Mesenchymal stem cell (in vitro differentiated cells and primary cell): ENCODE measurements at regions not wholly inside any gene's neighbourhood (a gene's known extent, or its start where the extent isn't known, plus 50 kb on each side); places are given as distances from the start of the nearest gene placed in this dataset.
A peak's percentile ranks its signal among the peaks of the same experiment; 100 is the strongest.

Experiments
- DNase-seq: peaks from one replicate; pipeline ENCODE4 v3.0.0-alpha.2; 2013
- H2AFZ ChIP-seq: one replicate; pipeline ENCODE4 v1.6.1; 2013; ENCODE audit warnings: low read depth, mild to moderate bottlenecking, control low read depth, inconsistent platforms, low read length, moderate library complexity
- H2AK5ac ChIP-seq: 2 replicates; pipeline ENCODE4 v1.6.1; 2013; ENCODE audit warnings: low read length, moderate library complexity, mild to moderate bottlenecking, inconsistent platforms; ENCODE audit not compliant: severe bottlenecking
- H2BK120ac ChIP-seq: one replicate; pipeline ENCODE4 v1.6.1; 2013; ENCODE audit warnings: low read depth, mild to moderate bottlenecking, inconsistent platforms, low read length, moderate library complexity
- H2BK12ac ChIP-seq, 2 experiments: one replicate each; pipeline ENCODE4 v1.6.1; 2013; ENCODE audit warnings: inconsistent platforms in 2 of 2, low read length in 2 of 2, mild to moderate bottlenecking in 2 of 2, moderate library complexity in 2 of 2, control low read depth in 1 of 2
- H2BK15ac ChIP-seq: one replicate; pipeline ENCODE4 v1.6.1; 2013; ENCODE audit warnings: mild to moderate bottlenecking, low read depth, inconsistent platforms; ENCODE audit not compliant: poor library complexity, severe bottlenecking
- H2BK5ac ChIP-seq: 2 replicates; pipeline ENCODE4 v1.6.1; 2013; ENCODE audit warnings: low read depth, mild to moderate bottlenecking, low read length, control low read depth, inconsistent platforms; ENCODE audit not compliant: poor library complexity, severe bottlenecking
- H3K14ac ChIP-seq, 2 experiments: one replicate each; pipeline ENCODE4 v1.6.1; 2013; ENCODE audit warnings: inconsistent platforms in 2 of 2, low read length in 2 of 2, control low read depth in 1 of 2, mild to moderate bottlenecking in 1 of 2, moderate library complexity in 1 of 2
- H3K18ac ChIP-seq, 2 experiments: one replicate each; pipeline ENCODE4 v1.6.1; 2013; ENCODE audit warnings: inconsistent platforms in 2 of 2, low read length in 2 of 2, control low read depth in 1 of 2, low read depth in 1 of 2, mild to moderate bottlenecking in 1 of 2
- H3K23ac ChIP-seq, 2 experiments: one replicate each; pipeline ENCODE4 v1.6.1; 2013; ENCODE audit warnings: inconsistent platforms in 2 of 2, low read length in 2 of 2, mild to moderate bottlenecking in 2 of 2, moderate library complexity in 2 of 2, control low read depth in 1 of 2
- H3K27ac ChIP-seq: 2 replicates; pipeline ENCODE4 v1.5.1; 2013; ENCODE audit warnings: mild to moderate bottlenecking, moderate library complexity, low read length, control low read depth, inconsistent platforms; ENCODE audit not compliant: poor library complexity, severe bottlenecking
- H3K27me3 ChIP-seq, 2 experiments: 2 replicates each; pipeline versions ENCODE4 v1.6.1 to v1.7.0; 2013; ENCODE audit warnings: low read length in 2 of 2, mild to moderate bottlenecking in 2 of 2, moderate library complexity in 2 of 2, control low read depth in 1 of 2, inconsistent platforms in 1 of 2; ENCODE audit not compliant: control insufficient read depth in 1 of 2, insufficient read depth in 1 of 2
- H3K36me3 ChIP-seq, 2 experiments: 2 replicates each; pipeline versions ENCODE4 v1.6.1 to v1.7.0; 2013; ENCODE audit warnings: low read length in 2 of 2, control low read depth in 1 of 2, inconsistent platforms in 1 of 2, low read depth in 1 of 2, mild to moderate bottlenecking in 1 of 2; ENCODE audit not compliant: insufficient read depth in 2 of 2, control insufficient read depth in 1 of 2
- H3K4ac ChIP-seq, 2 experiments: one replicate each; pipeline ENCODE4 v1.6.1; 2013; ENCODE audit warnings: inconsistent platforms in 2 of 2, low read length in 2 of 2, mild to moderate bottlenecking in 2 of 2, moderate library complexity in 2 of 2, control low read depth in 1 of 2, low read depth in 1 of 2
- H3K4me1 ChIP-seq: 2 replicates; pipeline ENCODE4 v1.6.1; 2013; ENCODE audit warnings: low read depth, low read length, control low read depth; ENCODE audit not compliant: control insufficient read depth, insufficient read depth
- H3K4me2 ChIP-seq: 2 replicates; pipeline ENCODE4 v1.6.1; 2013; ENCODE audit warnings: low read length, mild to moderate bottlenecking, inconsistent platforms; ENCODE audit not compliant: poor library complexity, severe bottlenecking
- H3K4me3 ChIP-seq, 2 experiments: 2 replicates each; pipeline versions ENCODE4 v1.5.1 to v1.7.0; 2013; ENCODE audit warnings: low read length in 2 of 2, mild to moderate bottlenecking in 2 of 2, control low read depth in 1 of 2, low read depth in 1 of 2; ENCODE audit not compliant: insufficient read depth in 1 of 2
- H3K79me1 ChIP-seq: replicated peaks from 2 replicates; pipeline ENCODE4 v1.6.1; 2013; ENCODE audit warnings: mild to moderate bottlenecking, control low read depth, low read length, inconsistent platforms; ENCODE audit not compliant: poor library complexity, severe bottlenecking
- H3K9ac ChIP-seq: 2 replicates; pipeline ENCODE4 v1.7.0; 2013; ENCODE audit warnings: mild to moderate bottlenecking, low read length, moderate library complexity
- H3K9me3 ChIP-seq: 2 replicates; pipeline ENCODE4 v1.7.0; 2013; ENCODE audit warnings: mild to moderate bottlenecking, low read length; ENCODE audit not compliant: control insufficient read depth
- H4K8ac ChIP-seq: one replicate; pipeline ENCODE4 v1.6.1; 2013; ENCODE audit warnings: inconsistent platforms, mild to moderate bottlenecking, low read length, moderate library complexity
- H4K91ac ChIP-seq: one replicate; pipeline ENCODE4 v1.6.1; 2013; ENCODE audit warnings: mild to moderate bottlenecking, low read length, inconsistent platforms
- WGBS: methylation state at CpG from one replicate; pipeline ENCODE4 v1.1.7; 2013; ENCODE audit warnings: mixed read lengths; 5-methylcytosine and 5-hydroxymethylcytosine counted together

- Histone ChIP-seq H3K18ac (no peak overlapping the region), H3K79me1 (no peaks in the 10 kb centered on the region), H3K23ac (no peak overlapping the region), H3K36me3 (no peaks in the 10 kb centered on the region), H3K27me3 (no peaks in the 10 kb centered on the region), H3K4me3 (no peak overlapping the region), H4K91ac (no peak overlapping the region), H3K9me3 (peaks cover 4% of the 10 kb centered on the region), H3K4ac (no peak overlapping the region), H3K9ac (no peak overlapping the region), H3K14ac (no peak overlapping the region), H2BK15ac (no peak overlapping the region), H3K4me2 (no peak overlapping the region), H3K27ac (no peak overlapping the region), H2BK120ac (no peak overlapping the region), H2BK5ac (no peak overlapping the region), H4K8ac (no peak overlapping the region), H2BK12ac (no peak overlapping the region), H2AK5ac (no peak overlapping the region), H3K4me1 (no peaks in the 10 kb centered on the region), H2AFZ (no peak overlapping the region)
- DNase-seq = no peak
- 100% methylated on average over 1 of the region's 1 CpG for WGBS
These were observed 1144.0 kb downstream of the TAF11L14 start for GRCh38 chr5:18778225-18778624.

DNA sequence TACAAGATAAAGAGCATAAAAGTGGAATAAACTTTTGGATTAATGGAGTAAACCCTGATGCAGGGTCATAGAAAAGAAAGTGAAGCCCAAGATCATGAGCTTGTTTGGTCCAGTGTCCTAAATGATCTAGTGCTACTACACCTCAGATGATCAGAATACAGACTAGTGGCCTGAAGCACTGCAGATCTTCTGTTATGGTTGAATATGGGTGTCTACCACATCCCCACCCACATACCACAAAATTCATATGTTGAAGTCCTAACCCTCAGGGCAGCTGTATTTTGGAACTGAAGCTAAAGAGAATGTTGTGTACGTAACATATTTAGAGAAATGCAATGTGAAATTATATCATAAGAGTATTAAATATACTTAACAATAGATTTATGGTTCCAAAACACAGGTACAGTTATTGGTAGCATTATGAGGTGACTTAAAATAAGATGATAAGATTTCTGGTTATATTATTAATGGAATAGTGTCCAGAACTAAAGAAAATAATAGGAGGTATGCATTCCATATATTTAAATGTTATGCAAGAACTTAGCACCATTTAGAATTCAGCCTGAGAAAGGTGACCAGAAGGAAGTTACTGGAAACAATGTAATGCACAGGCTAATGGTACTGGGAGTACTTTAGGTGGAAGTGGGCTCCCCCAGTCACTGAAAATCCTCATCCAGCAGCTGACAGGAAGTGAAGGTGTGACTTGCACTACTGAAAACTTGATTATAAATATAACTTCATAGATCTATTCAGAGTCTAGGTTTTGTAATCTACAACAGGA, 1155.1 kb downstream of the TAF11L14 start:
- no peak overlapping the region for H3K23ac ChIP-seq
- no peaks in the 10 kb centered on the region for H3K79me1 ChIP-seq
- no peak overlapping the region for H2AFZ ChIP-seq
- H2BK5ac ChIP-seq = no peak overlapping the region
- peaks cover 2% of the 10 kb centered on the region for H3K4me1 ChIP-seq
- H4K8ac ChIP-seq = no peak overlapping the region
- H3K27ac ChIP-seq = no peak overlapping the region
- no peak overlapping the region for H3K4me2 ChIP-seq
- WGBS = no CpG with 5 or more reads among the region's 1 CpG
- H3K4me3 ChIP-seq = no peak overlapping the region
- no peaks in the 10 kb centered on the region for H3K9me3 ChIP-seq
- H3K36me3 ChIP-seq = no peaks in the 10 kb centered on the region
- no peak overlapping the region for H3K9ac ChIP-seq
- H2BK120ac ChIP-seq = no peak overlapping the region
- H3K14ac ChIP-seq = no peak overlapping the region
- H2BK15ac ChIP-seq = no peak overlapping the region
- no peak overlapping the region for H3K4ac ChIP-seq
- no peak overlapping the region for H3K18ac ChIP-seq
- H4K91ac ChIP-seq = no peak overlapping the region
- no peak overlapping the region for H2BK12ac ChIP-seq
- no peaks in the 10 kb centered on the region for H3K27me3 ChIP-seq
- no peak for DNase-seq
- H2AK5ac ChIP-seq = no peak overlapping the region

GRCh38 chr5:18792145-18792544, 1157.9 kb downstream of the TAF11L14 start:
- Histone ChIP-seq H2AFZ (no peak overlapping the region), H3K18ac (no peak overlapping the region)

DNA sequence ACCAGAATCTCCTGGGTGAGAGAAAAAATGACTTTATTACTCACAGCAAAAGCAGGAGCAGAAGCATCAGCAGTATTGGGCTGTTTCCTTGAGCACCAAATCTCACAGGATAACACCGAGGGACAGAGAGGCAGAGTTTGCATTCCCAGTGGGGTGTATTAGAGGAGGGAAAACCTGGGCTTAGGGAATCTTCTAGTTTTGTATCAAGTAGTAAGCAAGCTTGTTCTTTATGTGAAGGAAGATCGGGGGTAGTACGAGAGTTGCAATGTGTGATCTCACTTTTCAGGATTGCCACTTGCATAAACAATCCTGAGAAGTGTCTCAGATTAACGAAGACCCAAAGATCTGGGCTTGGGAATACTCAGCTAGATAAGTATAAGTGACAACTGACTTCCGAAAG, 1163.0 kb downstream of the TAF11L14 start:
- Histone ChIP-seq H3K27me3 (no peaks in the 10 kb centered on the region), H2BK12ac (no peak overlapping the region), H4K8ac (no peak overlapping the region), H2AFZ (no peak overlapping the region), H3K4me2 (no peak overlapping the region), H3K4ac (no peak overlapping the region), H3K36me3 (no peaks in the 10 kb centered on the region), H2BK15ac (no peak overlapping the region), H3K23ac (no peak overlapping the region), H3K14ac (no peak overlapping the region), H2BK120ac (no peak overlapping the region), H3K79me1 (no peaks in the 10 kb centered on the region), H3K27ac (no peak overlapping the region), H4K91ac (no peak overlapping the region), H3K18ac (no peak overlapping the region), H2BK5ac (no peak overlapping the region), H2AK5ac (no peak overlapping the region), H3K9me3 (no peaks in the 10 kb centered on the region), H3K9ac (no peak overlapping the region), H3K4me3 (no peak overlapping the region), H3K4me1 (peaks cover 2% of the 10 kb centered on the region)
- peak; percentile 55 for DNase-seq
- 10% methylated on average over 5 of the region's 5 CpGs for WGBS

More at GRCh38 chr5:18792145-18792544, 1157.9 kb downstream of the TAF11L14 start:
- H3K36me3 ChIP-seq = no peaks in the 10 kb centered on the region
- no peak overlapping the region for H2AK5ac ChIP-seq
- H2BK15ac ChIP-seq = no peak overlapping the region
- no peaks in the 10 kb centered on the region for H3K27me3 ChIP-seq
- DNase-seq = no peak
- H2BK5ac ChIP-seq = no peak overlapping the region
- no peak overlapping the region for H3K9ac ChIP-seq
- H3K27ac ChIP-seq = no peak overlapping the region
- peak overlapping the region; percentile 28 for H4K8ac ChIP-seq
- no peak overlapping the region for H3K4me2 ChIP-seq
- peak overlapping the region in 1 of 2 experiments; percentile 28 for H2BK12ac ChIP-seq
- no peak overlapping the region for H2BK120ac ChIP-seq
- H3K4ac ChIP-seq = no peak overlapping the region
- peak overlapping the region in 1 of 2 experiments; percentile 20 for H3K14ac ChIP-seq
- no peak overlapping the region for H3K4me3 ChIP-seq
- H3K9me3 ChIP-seq = no peaks in the 10 kb centered on the region
- H4K91ac ChIP-seq = no peak overlapping the region
- H3K4me1 ChIP-seq = peaks cover 2% of the 10 kb centered on the region
- no peaks in the 10 kb centered on the region for H3K79me1 ChIP-seq
- no peak overlapping the region for H3K23ac ChIP-seq
- 92% methylated on average over 6 of the region's 6 CpGs for WGBS
